Keratinocyte (primary cell): ENCODE measurements at regions not wholly inside any gene's neighbourhood (a gene's known extent, or its start where the extent isn't known, plus 50 kb on each side); places are given as distances from the start of the nearest gene placed in this dataset.

Experiments used
- DNase-seq: peaks from one replicate; pipeline ENCODE4 v3.0.0-alpha.2; 2011; ENCODE audit warnings: low read depth, missing footprints, low spot score
- FAIRE-seq: peaks from 2 replicates; lab custom pipeline; 2011; peaks lifted over from hg19 to GRCh38; lab: Jason Lieb, UNC
- H2AFZ ChIP-seq: 2 replicates; pipeline ENCODE4 v1.6.0; 2012; ENCODE audit warnings: low read length, control low read depth, inconsistent platforms; ENCODE audit not compliant: control insufficient read depth
- H3K27ac ChIP-seq: 2 replicates; pipeline ENCODE4 v1.5.1; 2011; ENCODE audit warnings: low read length; ENCODE audit not compliant: control insufficient read depth, insufficient read depth
- H3K27me3 ChIP-seq: 3 replicates; pipeline ENCODE4 v1.6.0; 2011; ENCODE audit warnings: low read length; ENCODE audit not compliant: control insufficient read depth, insufficient read depth; ENCODE audit errors: extremely low read depth
- H3K36me3 ChIP-seq, 2 experiments: 2 replicates in 1 of 2; 3 replicates in 1 of 2; pipeline ENCODE4 v1.5.1; 2011; ENCODE audit warnings: low read length in 2 of 2, mild to moderate bottlenecking in 1 of 2; ENCODE audit not compliant: control insufficient read depth in 2 of 2, insufficient read depth in 2 of 2; ENCODE audit errors: extremely low read depth in 1 of 2
- H3K4me1 ChIP-seq: 3 replicates; pipeline ENCODE4 v1.5.1; 2011; ENCODE audit warnings: low read length; ENCODE audit not compliant: control insufficient read depth, insufficient read depth; ENCODE audit errors: extremely low read depth
- H3K4me2 ChIP-seq: 3 replicates; pipeline ENCODE4 v1.6.0; 2011; ENCODE audit warnings: low read depth, low read length; ENCODE audit not compliant: control insufficient read depth, insufficient read depth; ENCODE audit errors: extremely low read depth
- H3K4me3 ChIP-seq, 3 experiments: fragments of 200-600 bp in 1 of 3; sonication (generic) in 1 of 3; 2 replicates in 2 of 3; 3 replicates in 1 of 3; pipeline ENCODE4 v1.5.1; 2011 to 2016; ENCODE audit warnings: low read length in 3 of 3, mild to moderate bottlenecking in 3 of 3, control low read depth in 2 of 3, inconsistent platforms in 1 of 3, low read depth in 1 of 3, mixed read lengths in 1 of 3, mixed run types in 1 of 3, moderate library complexity in 1 of 3; ENCODE audit not compliant: control insufficient read depth in 2 of 3, insufficient read depth in 2 of 3; ENCODE audit errors: extremely low read depth in 1 of 3
- H3K79me2 ChIP-seq: 2 replicates; pipeline ENCODE4 v1.6.0; 2012; ENCODE audit warnings: low read length; ENCODE audit not compliant: control insufficient read depth, insufficient read depth
- H3K9ac ChIP-seq: 3 replicates; pipeline ENCODE4 v1.6.0; 2011; ENCODE audit warnings: low read length; ENCODE audit not compliant: control insufficient read depth, insufficient read depth; ENCODE audit errors: extremely low read depth
- H3K9me1 ChIP-seq: 3 replicates; pipeline ENCODE4 v1.6.0; 2011; ENCODE audit warnings: low read length; ENCODE audit not compliant: control insufficient read depth, insufficient read depth; ENCODE audit errors: extremely low read depth
- H3K9me3 ChIP-seq: 2 replicates; pipeline ENCODE4 v1.5.1; 2012; ENCODE audit warnings: low read depth, low read length; ENCODE audit not compliant: control insufficient read depth
- H4K20me1 ChIP-seq: 3 replicates; pipeline ENCODE4 v1.6.0; 2011; ENCODE audit warnings: low read length; ENCODE audit not compliant: control insufficient read depth, insufficient read depth; ENCODE audit errors: extremely low read depth
- CTCF ChIP-seq, 3 experiments: IDR thresholded peaks in 1 of 3; conservative IDR thresholded peaks in 1 of 3; optimal IDR thresholded peaks in 1 of 3; 2 replicates in 2 of 3; 3 replicates in 1 of 3; pipeline versions ENCODE3 to v1.5.1; 2011; ENCODE audit warnings: low read length in 3 of 3, mild to moderate bottlenecking in 3 of 3, moderate library complexity in 2 of 3, control low read depth in 1 of 3, inconsistent platforms in 1 of 3; ENCODE audit not compliant: insufficient read depth in 2 of 3; ENCODE audit errors: extremely low read depth in 1 of 3
- EZH2 ChIP-seq: IDR thresholded peaks from one replicate; pipeline ENCODE4 v1.6.1; 2012; ENCODE audit warnings: inconsistent platforms, mild to moderate bottlenecking, low read length, moderate library complexity
- dilution Hi-C: fragments of 300-500 bp; cut with MboI; formaldehyde crosslinking; loops from one replicate; pipeline ENCODE4 v1.7.0; 2020; ENCODE audit warnings: low sequenced_read_pairs; ENCODE audit not compliant: extremely low pct_ligation_motif_present

- Histone ChIP-seq H3K4me2 (no peak overlapping the region), H3K9me3 (no peaks in the 10 kb centered on the region), H3K4me1 (no peaks in the 10 kb centered on the region), H2AFZ (no peak overlapping the region), H3K79me2 (no peaks in the 10 kb centered on the region), H3K36me3 (no peaks in the 10 kb centered on the region), H4K20me1 (no peaks in the 10 kb centered on the region), H3K27me3 (no peaks in the 10 kb centered on the region), H3K4me3 (no peak overlapping the region), H3K27ac (no peak overlapping the region), H3K9ac (no peak overlapping the region), H3K9me1 (no peaks in the 10 kb centered on the region)
- no peak for TF ChIP-seq EZH2
- TF ChIP-seq CTCF (optimal IDR thresholded peaks at IDR 0.05 in 1 of 3, IDR thresholded peaks at IDR 0.05 in 1 of 3, conservative IDR thresholded peaks at IDR 0.05 in 1 of 3; ENCODE audit: extremely low read depth in 1 of 3, insufficient read depth in 2 of 3, low read length in 3 of 3): no peak
- dilution Hi-C loops: no loop called here
- FAIRE-seq (no peak), DNase-seq (no peak)
Observed at GRCh38 chr4:19178835-19179234, 1072.9 kb upstream of the SLIT2 start.

DNA sequence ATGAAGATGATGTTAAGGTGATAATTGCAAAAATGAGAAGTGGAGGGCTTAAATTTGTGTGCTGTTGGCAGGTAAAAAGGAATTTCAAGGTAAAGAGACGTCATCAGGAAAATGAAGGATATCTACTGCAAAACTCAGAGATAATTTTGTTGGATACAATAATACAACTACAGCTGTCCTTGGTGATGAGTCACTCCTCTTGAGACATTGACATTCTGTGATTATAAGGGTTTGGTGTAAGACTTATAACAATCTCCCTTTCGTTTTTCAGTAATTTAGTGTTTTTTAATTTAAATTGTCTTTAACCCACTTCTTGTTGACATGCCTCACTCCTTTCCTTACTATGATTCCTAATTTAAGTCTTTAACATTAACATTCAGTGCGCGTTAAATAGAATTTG lies 1074.1 kb upstream of the SLIT2 start:
- H3K27me3 ChIP-seq: no peaks in the 10 kb centered on the region
- no peaks in the 10 kb centered on the region for H4K20me1 ChIP-seq
- no peaks in the 10 kb centered on the region for H3K79me2 ChIP-seq
- H2AFZ ChIP-seq: no peak overlapping the region
- FAIRE-seq (no peak), DNase-seq (no peak)
- H3K9me1 ChIP-seq: no peaks in the 10 kb centered on the region
- H3K4me1 ChIP-seq: no peaks in the 10 kb centered on the region
- H3K27ac ChIP-seq: no peak overlapping the region
- H3K36me3 ChIP-seq: no peaks in the 10 kb centered on the region
- no peaks in the 10 kb centered on the region for H3K9me3 ChIP-seq
- no peak overlapping the region for H3K9ac ChIP-seq
- H3K4me2 ChIP-seq: no peak overlapping the region
- TF ChIP-seq CTCF (optimal IDR thresholded peaks at IDR 0.05 in 1 of 3, IDR thresholded peaks at IDR 0.05 in 1 of 3, conservative IDR thresholded peaks at IDR 0.05 in 1 of 3; ENCODE audit: extremely low read depth in 1 of 3, insufficient read depth in 2 of 3, low read length in 3 of 3) (no peak), EZH2 (no peak)
- dilution Hi-C loops: no loop called here
- H3K4me3 ChIP-seq: no peak overlapping the region
